ENCODE measurements at regions not wholly inside any gene's neighbourhood (a gene's known extent, or its start where the extent isn't known, plus 50 kb on each side); places are given as distances from the start of the nearest gene placed in this dataset.

- TF ChIP-seq ZNF837 (tag by site-specific recombination; IDR thresholded peaks at IDR 0.05) = no peak
- TF ChIP-seq ZNF626 (tag by site-specific recombination; IDR thresholded peaks at IDR 0.05) = no peak
- TF ChIP-seq YY1 (tag by site-specific recombination; IDR thresholded peaks at IDR 0.05) = no peak
- no peak for TF ChIP-seq ZNF362 (tag by site-specific recombination; IDR thresholded peaks at IDR 0.05)
- no peak for TF ChIP-seq ZNF580 (tag by site-specific recombination; IDR thresholded peaks at IDR 0.05)
- POLR2A ChIA-PET = no interaction called here
- no peaks in the 10 kb centered on the region for H3K36me3 ChIP-seq (ENCODE audit: control insufficient read depth in 2 of 2, insufficient read depth in 1 of 2, low read length in 2 of 2)
- no peak overlapping the region for H3K27ac ChIP-seq (ENCODE audit: extremely low read depth, low read depth, low read length)
- no peaks in the 10 kb centered on the region for H3K9me3 ChIP-seq (ENCODE audit: control insufficient read depth, insufficient read depth, low read depth, low read length)
- H3K4me1 ChIP-seq (ENCODE audit: control insufficient read depth, insufficient read depth, low read length) = no peaks in the 10 kb centered on the region; the same call in 1 of the 2 replicates
- CTCF ChIA-PET = no interaction called here
- no peak overlapping the region for H3K4me3 ChIP-seq (ENCODE audit: low read depth, low read length)
Measured at GRCh38 chr10:47077941-47078340, 166.7 kb downstream of the PTPN20 start.

- CTCF ChIA-PET = no interaction called here
- TF ChIP-seq HOXC10 (CRISPR knock-in tag; IDR thresholded peaks at IDR 0.05) (no peak), ZNF324 (tag by site-specific recombination; IDR thresholded peaks at IDR 0.05) (no peak), ZNF157 (tag by site-specific recombination; IDR thresholded peaks at IDR 0.05) (no peak), HOXD13 (CRISPR knock-in tag; IDR thresholded peaks at IDR 0.05; ENCODE audit: borderline replicate concordance) (no peak), ZXDB (tag by site-specific recombination; IDR thresholded peaks at IDR 0.05) (no peak), ZNF24 (tag by site-specific recombination; IDR thresholded peaks at IDR 0.05) (no peak), ZBTB1 (tag by site-specific recombination; IDR thresholded peaks at IDR 0.05) (no peak), ZNF16 (tag by site-specific recombination; IDR thresholded peaks at IDR 0.05; ENCODE audit: low read depth) (no peak), INSM2 (tag by site-specific recombination; IDR thresholded peaks at IDR 0.05) (no peak), ZNF121 (tag by site-specific recombination; IDR thresholded peaks at IDR 0.05) (no peak), ZNF394 (tag by site-specific recombination; IDR thresholded peaks at IDR 0.05; ENCODE audit: borderline replicate concordance) (no peak), ZNF398 (tag by site-specific recombination; IDR thresholded peaks at IDR 0.05) (no peak), ZNF335 (tag by site-specific recombination; conservative IDR thresholded peaks at IDR 0.05) (no peak), ZBTB10 (tag by site-specific recombination; IDR thresholded peaks at IDR 0.05) (no peak), ZNF777 (tag by site-specific recombination; IDR thresholded peaks at IDR 0.05; ENCODE audit: borderline replicate concordance) (no peak), BCL6B (tag by site-specific recombination; IDR thresholded peaks at IDR 0.05) (no peak), ZSCAN18 (tag by site-specific recombination; IDR thresholded peaks at IDR 0.05) (no peak), ZFP37 (tag by site-specific recombination; IDR thresholded peaks at IDR 0.05) (no peak), ZNF174 (tag by site-specific recombination; IDR thresholded peaks at IDR 0.05) (no peak)
- no peaks in the 10 kb centered on the region for H3K9me3 ChIP-seq (ENCODE audit: control insufficient read depth, insufficient read depth, low read depth, low read length)
- no peaks in the 10 kb centered on the region; the same call in 1 of the 2 replicates for H3K4me1 ChIP-seq (ENCODE audit: control insufficient read depth, insufficient read depth, low read length)
- POLR2A ChIA-PET = no interaction called here
- H3K27ac ChIP-seq (ENCODE audit: extremely low read depth, low read depth, low read length) = no peak overlapping the region
- no peaks in the 10 kb centered on the region for H3K36me3 ChIP-seq (ENCODE audit: control insufficient read depth in 2 of 2, insufficient read depth in 1 of 2, low read length in 2 of 2)
- H3K4me3 ChIP-seq (ENCODE audit: low read depth, low read length) = no peak overlapping the region
Measured at GRCh38 chr10:47078393-47079203, 167.4 kb downstream of the PTPN20 start.

Data from HEK293 (cell line).